OCI-LY3 (cell line): ENCODE measurements at regions not wholly inside any gene's neighbourhood (a gene's known extent, or its start where the extent isn't known, plus 50 kb on each side); places are given as distances from the start of the nearest gene placed in this dataset.

Experiments
- EZH2phosphoT487 ChIP-seq: fragments of 200-600 bp; shearing (Covaris generic); IDR thresholded peaks from 2 replicates; pipeline ENCODE4 v1.6.1; 2018; ENCODE audit warnings: antibody characterized with exemption, mixed run types, low read depth
- TF ChIP-seq, protein P1 (sequence below): fragments of 200-600, 300-600 bp; sonication (generic); IDR thresholded peaks from 2 replicates; pipeline ENCODE4 v1.5.1; 2014; ENCODE audit warnings: antibody characterized with exemption, low read length, low read depth

DNA sequence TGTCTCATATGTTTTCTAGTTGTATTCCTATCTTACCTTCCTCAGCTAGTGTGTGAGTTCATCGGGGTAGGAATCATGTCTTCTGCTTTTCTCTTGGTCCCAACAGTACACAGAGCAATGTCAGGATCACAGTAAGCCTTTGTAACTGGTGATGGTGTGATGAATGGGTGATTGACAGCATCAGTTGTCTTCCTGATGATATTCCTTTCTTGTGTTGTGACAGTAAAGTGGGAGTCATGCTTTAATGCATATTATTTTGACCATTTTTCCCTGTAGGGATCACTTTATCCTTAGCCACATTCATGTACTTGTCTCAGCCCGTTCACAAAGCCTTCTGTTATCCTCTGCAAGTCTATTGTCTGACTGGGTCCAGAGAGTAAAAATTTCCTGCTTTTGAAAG is 501.7 kb downstream of the UTRN start:
- TF ChIP-seq EZH2phosphoT487 = no peak
- TF ChIP-seq, protein P1, sequence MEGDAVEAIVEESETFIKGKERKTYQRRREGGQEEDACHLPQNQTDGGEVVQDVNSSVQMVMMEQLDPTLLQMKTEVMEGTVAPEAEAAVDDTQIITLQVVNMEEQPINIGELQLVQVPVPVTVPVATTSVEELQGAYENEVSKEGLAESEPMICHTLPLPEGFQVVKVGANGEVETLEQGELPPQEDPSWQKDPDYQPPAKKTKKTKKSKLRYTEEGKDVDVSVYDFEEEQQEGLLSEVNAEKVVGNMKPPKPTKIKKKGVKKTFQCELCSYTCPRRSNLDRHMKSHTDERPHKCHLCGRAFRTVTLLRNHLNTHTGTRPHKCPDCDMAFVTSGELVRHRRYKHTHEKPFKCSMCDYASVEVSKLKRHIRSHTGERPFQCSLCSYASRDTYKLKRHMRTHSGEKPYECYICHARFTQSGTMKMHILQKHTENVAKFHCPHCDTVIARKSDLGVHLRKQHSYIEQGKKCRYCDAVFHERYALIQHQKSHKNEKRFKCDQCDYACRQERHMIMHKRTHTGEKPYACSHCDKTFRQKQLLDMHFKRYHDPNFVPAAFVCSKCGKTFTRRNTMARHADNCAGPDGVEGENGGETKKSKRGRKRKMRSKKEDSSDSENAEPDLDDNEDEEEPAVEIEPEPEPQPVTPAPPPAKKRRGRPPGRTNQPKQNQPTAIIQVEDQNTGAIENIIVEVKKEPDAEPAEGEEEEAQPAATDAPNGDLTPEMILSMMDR = no peak
